GM19397 (cell line): ENCODE measurements at regions not wholly inside any gene's neighbourhood (a gene's known extent, or its start where the extent isn't known, plus 50 kb on each side); places are given as distances from the start of the nearest gene placed in this dataset.

Source experiments
- ATAC-seq: cut with Tn5 transposase; IDR thresholded peaks from one replicate; pipeline ENCODE4 v1.9.1; 2021; ENCODE audit warnings: mild to moderate bottlenecking, moderate library complexity; ENCODE audit not compliant: unreplicated experiment

- no peak for ATAC-seq
Measured at GRCh38 chr2:16852651-16853050, 187.0 kb upstream of the CYRIA start.

GRCh38 chr2:16851126-16851525, 185.5 kb upstream of the CYRIA start:
- no peak for ATAC-seq

- ATAC-seq: no peak
Measured at GRCh38 chr2:16840496-16841172, 175.0 kb upstream of the CYRIA start.

DNA sequence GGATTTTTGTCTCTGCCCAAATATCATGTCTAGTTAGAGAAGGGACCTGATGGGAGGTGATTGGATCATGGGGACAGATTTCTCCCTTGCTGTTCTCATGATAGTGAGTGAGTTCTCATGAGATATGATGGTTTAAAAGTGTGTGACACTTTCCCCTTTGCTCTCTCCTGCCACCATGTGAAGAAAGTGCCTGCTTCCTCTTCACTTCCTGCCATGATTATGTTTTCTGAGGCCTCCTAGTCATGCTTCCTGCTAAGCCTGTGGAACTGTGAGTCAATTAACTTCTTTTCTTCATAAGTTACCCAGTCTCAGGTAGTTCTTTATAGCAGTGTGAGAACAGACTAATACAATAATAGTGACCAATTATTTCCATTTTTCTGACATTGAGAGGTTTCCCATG, 167.3 kb upstream of the CYRIA start:
- ATAC-seq: no peak

DNA sequence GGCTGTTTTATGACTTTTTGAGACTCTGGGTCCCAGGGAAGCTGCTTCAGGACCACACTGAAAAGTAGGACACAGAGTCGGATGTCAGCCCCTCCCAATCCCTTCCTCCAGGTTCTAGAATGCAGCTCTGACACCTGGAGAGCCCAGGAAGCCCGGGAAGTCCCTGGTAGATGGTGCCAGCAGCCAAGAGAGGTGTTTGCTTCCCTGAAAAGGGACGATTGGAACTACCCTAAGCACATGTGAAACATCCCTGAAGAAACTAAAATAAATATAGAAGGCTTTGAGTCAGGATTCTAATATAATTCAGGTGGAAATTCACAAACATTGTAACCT, 163.2 kb upstream of the CYRIA start:
- ATAC-seq: no peak

DNA sequence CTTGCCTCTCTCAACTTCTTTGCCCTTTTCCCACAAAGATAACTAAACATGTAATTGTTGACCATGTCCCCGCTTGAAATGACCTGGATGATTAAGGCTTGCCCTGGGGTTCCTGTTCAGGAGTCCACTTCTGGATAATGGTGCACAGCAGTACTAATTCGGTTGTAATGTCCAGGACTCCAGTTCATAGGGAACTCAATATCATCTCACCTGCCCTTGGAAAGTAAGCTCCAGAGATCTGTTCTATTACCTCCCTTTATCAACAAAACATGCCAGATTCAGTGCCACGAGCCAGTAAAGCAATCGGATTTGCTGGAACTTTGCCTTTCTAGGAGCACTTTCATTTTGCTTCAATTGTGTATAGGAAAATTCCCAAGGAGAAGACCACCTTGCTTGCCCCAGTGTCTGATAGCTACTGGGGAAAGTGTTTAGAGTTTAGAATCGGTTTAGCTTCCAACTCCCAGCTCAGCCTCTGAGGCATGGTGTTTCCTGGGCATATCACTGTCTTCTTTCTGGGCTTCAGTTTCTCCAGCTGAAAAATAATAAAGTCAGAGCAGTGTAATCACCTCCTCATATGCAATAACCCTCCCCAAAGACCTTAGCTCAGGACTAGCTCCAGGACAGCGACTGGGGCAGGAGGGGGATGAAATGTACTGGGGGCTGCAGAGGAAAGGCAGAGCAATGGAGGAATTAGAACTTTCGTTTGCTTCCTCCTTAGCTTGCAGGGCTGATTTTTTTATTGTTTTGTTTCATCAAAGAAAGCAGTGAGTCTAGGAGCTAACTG, 162.6 kb upstream of the CYRIA start:
- no peak for ATAC-seq

DNA sequence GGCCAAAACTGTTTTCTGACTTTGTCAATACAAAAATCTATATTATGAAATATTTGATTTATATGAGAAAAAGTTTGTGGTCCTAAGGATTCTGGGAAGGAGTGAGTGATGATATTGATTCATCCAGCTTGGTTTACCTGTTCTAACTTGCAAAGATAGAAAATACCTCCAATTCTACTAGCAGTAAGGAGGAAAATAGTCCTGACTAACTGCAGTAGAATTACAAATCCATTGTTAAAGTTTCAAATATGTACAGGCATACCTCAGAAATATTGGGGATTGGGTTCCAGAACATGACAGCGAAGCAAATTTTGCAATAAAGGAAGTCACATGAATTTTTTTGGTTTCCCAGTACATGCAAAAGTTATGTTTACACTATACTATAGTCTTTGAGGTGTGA, 158.8 kb upstream of the CYRIA start:
- no peak for ATAC-seq

DNA sequence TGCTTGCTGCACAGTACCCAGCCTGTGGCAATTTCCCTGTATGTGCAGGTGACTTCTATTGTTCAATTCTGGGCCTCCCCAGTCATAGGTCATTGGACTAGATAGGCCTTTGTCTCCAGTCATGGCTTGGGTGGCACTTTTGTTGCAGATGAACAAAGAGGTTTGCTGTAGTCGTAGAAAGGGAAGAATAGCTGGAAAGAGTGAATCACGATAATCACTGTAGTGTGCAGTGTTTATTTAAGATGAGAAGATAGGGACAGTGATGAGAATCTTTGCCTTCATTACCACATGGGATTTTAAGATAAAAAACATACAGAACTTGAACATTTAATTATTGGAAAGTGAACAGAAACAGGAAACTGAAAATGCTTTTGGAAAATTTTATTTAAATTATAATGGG, 156.1 kb upstream of the CYRIA start:
- no peak for ATAC-seq

DNA sequence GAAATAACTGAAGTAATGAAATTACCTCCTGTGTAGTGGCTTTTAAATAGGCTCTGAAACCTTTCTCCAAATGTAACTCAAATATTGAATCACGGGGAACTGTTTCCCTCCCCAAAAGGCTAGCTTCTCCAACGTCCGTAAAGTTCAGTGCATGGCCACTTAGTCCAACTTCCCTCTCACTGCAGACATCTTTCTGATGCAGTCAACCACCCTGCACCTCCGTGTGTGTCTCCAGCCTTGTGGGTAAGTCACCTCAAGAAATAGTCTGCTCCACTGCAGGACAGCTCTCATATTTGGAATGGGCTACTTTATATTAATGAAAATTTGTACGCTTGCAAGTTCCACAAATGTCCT, 152.5 kb upstream of the CYRIA start:
- ATAC-seq: no peak

DNA sequence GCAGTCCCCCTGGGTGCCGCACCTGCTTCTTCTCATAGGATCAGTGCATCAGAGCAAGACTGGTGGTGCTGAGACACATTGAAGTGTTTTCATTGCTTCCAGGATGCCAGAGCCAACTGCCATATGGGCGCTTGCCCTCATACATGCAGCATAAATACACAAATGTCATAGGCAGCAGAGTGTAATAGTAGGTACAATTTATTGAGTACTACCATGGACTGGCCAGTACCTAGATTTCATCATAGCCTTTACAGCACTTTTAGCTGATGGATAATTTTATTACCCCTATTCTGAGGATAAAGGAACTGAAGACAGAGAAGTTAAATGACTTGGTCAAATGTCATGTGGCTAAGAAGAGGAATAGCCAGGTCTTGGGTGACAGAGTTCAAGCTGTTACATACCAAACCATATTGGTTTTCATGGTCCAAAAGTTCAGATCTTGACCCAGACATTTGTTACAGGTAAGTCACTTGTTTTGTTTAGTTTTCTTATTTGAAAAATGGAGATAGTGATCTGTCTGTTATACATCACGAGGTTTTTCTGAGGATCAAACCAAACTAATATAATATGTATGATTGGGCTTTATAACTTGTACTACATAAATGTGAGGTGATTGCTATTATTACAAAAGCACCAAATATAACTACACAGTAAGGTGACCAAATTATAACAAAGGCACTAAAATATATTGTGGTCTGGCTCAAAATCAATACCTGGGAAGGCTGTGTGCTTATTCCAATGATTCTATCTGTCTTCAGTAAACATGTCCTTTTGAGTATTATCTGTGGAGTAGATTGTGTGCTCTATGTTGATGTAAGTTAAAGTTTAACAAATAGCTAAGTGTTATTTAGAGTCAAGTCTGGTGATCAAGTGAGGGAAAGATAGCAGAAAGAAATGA, 151.9 kb upstream of the CYRIA start:
- ATAC-seq: no peak

DNA sequence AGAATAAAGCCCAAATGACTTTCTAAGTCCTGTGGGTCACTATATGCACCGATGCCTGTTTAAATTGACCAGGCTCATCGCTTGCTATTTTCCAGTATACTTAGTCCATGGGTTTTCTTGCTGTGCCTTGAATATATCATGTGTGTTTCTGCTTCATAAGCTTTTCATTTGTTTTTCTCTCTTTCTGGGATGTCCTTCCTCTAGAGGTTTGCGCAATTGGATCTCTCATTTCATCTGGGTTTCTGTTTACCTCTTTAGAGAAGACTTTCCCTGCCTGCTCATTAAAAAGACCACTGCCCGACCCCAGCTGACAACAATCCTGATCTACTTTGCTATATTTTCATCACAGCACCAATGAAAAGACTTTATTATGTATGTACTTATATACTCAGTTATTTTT, 150.9 kb upstream of the CYRIA start:
- no peak for ATAC-seq

- ATAC-seq: no peak
Measured at GRCh38 chr2:16816016-16816415, 150.4 kb upstream of the CYRIA start.

DNA sequence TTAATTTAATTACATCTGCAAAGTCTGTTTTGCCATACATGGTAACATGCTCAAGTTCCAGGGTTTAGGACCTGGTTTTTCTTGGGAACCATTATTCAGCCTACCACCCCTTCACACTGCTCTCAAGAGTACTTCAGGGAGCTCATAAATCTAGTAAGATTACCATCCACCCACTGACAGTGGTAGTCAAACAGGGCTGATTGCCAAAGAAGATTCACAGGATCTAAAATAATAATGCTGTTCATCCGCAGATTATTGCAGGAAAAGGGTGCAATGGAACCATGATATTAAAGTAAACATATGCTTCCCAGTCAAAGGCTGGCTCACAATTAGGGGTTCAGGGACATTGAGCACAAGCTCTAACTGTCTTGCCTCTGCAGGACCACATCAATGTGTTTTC, 148.0 kb upstream of the CYRIA start:
- no peak for ATAC-seq

DNA sequence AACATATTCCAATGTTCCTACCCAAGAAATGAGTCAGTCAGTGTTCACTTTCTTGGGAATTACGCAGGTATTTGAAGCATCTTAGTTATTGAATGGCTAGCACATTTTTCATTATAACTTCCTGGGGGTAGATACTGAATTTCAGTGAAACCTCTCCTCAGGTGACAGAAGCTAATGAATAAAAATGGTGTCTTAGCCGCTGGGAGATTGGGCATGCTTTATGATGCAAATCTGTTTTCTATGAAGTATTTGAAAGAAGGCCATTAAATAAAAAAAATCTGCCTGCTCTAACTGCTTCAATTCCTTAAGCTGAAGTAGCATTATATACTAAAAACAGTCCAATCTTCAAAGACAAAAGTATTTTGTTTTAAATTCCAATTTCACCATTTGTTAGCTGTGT, 132.8 kb upstream of the CYRIA start:
- ATAC-seq: no peak

- ATAC-seq: no peak
Measured at GRCh38 chr2:16791496-16791895, 125.9 kb upstream of the CYRIA start.

GRCh38 chr2:16785149-16785548, 119.5 kb upstream of the CYRIA start:
- ATAC-seq: no peak

- no peak for ATAC-seq
Measured at GRCh38 chr2:16784652-16785051, 119.0 kb upstream of the CYRIA start.

DNA sequence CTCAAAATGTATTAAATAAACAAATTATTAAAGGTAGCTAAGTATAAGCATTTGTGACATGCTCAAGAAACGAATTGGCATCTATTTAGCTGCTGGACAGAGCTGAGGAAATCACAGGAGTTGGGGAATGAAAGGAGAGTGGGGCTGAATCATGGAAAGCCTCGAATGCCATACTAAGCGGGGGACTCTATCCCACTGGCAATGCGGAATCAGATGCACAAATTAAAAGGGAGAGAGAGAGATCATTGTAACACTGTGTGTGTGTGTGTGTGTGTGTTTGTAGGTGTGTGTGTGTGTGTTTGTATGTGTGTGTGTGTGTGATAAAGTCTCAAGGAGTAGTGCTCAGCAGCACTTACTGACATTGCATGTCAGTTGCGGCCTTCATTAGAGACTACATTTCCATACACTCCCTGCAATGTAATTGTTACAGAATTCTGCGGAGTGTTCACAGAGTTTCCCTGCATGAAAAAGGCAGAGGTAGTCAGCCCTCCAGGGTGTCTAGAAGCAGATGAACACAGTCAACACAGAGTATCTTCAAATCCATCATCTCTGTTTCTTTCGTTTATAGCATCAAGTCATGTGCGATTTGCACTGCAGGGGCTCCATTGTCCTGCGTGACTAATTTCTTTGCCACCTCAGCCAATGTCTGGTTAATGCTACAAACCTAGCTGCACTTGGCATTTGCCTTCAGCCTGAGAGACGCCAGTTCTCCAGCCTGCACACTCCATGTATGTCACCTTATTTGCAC, 111.7 kb upstream of the CYRIA start:
- no peak for ATAC-seq

DNA sequence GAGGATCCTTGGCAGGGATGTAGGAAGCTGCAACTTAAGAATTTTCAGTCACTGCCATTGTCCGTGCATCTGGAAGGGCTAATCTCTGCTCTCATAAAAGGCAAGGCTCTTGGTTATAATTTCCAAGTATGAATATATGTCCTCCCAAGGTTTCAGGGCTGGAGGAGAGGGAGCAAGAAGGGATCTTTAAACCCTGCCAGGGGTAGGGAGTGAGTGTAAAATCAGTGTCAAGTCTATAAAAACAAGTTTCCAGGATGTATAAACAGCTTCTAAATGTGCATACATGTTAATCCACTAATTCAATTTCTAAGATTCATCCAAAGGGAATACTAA, 110.2 kb upstream of the CYRIA start:
- no peak for ATAC-seq

- ATAC-seq: no peak
Measured at GRCh38 chr2:16774980-16775898, 109.6 kb upstream of the CYRIA start.
